ENCODE measurements at regions not wholly inside any gene's neighbourhood (a gene's known extent, or its start where the extent isn't known, plus 50 kb on each side); places are given as distances from the start of the nearest gene placed in this dataset.
"Not testable (repeated sequence)": the region's sequence is repeated elsewhere in the genome, so short reads cannot be mapped to it uniquely, and the experiment has no call there.

DNA sequence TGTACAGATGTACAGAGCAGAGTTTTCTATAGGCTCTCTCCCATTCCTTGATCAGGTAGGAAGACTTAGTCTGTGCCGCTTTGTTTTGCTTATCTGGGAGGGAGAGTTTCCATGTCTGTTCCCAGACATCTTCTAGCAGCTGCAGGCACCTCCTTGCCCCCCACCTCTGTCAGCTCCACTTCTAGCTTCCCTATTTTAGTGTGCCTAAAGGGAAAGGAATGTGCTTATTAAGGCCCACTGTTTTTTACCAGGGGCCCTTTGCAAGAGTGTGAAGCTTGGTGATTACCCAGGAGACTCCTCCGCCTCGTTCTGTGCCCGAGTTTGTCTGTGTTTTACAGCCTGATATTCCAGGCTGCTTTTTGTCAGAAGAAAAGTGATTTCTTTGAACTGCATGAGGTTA, 1984.4 kb downstream of the OLFM4 start:
- Histone ChIP-seq H3K4me3 (no peak overlapping the region), H3K27me3 (replicated peaks) (no peaks in the 10 kb centered on the region), H3K9me3 (replicated peaks) (no peaks in the 10 kb centered on the region), H3K27ac (no peak overlapping the region), H3K4me1 (replicated peaks) (no peaks in the 10 kb centered on the region), H3K36me3 (no peaks in the 10 kb centered on the region)
- no peak for DNase-seq (ENCODE audit: low read depth in 1 of 2, low spot score in 2 of 2)

GRCh38 chr13:55029280-55029679, 2000.7 kb downstream of the OLFM4 start:
- no peak overlapping the region for H3K27ac ChIP-seq

GRCh38 chr13:55038230-55038629, 2009.6 kb downstream of the OLFM4 start:
- Histone ChIP-seq H3K4me3 (no peak overlapping the region), H3K27ac (no peak overlapping the region), H3K27me3 (replicated peaks) (no peaks in the 10 kb centered on the region), H3K4me1 (replicated peaks) (no peaks in the 10 kb centered on the region), H3K9me3 (replicated peaks) (no peaks in the 10 kb centered on the region), H3K36me3 (no peaks in the 10 kb centered on the region)
- no peak for DNase-seq (ENCODE audit: low read depth in 1 of 2, low spot score in 2 of 2)

More at GRCh38 chr13:55029280-55029679, 2000.7 kb downstream of the OLFM4 start:
- DNase-seq (ENCODE audit: low read depth in 1 of 2, low spot score in 2 of 2), result no peak
- H3K36me3 ChIP-seq, result no peaks in the 10 kb centered on the region
- no peaks in the 10 kb centered on the region for H3K4me1 ChIP-seq (replicated peaks)
- no peak overlapping the region for H3K4me3 ChIP-seq
- H3K9me3 ChIP-seq (replicated peaks), result no peaks in the 10 kb centered on the region
- H3K27me3 ChIP-seq (replicated peaks), result no peaks in the 10 kb centered on the region

- not testable (repeated sequence) for DNase-seq (ENCODE audit: low read depth in 1 of 2, low spot score in 2 of 2); H3K36me3 ChIP-seq; H3K27me3 ChIP-seq (replicated peaks)
Observed at GRCh38 chr13:55053891-55054550, 2025.4 kb downstream of the OLFM4 start.

DNA sequence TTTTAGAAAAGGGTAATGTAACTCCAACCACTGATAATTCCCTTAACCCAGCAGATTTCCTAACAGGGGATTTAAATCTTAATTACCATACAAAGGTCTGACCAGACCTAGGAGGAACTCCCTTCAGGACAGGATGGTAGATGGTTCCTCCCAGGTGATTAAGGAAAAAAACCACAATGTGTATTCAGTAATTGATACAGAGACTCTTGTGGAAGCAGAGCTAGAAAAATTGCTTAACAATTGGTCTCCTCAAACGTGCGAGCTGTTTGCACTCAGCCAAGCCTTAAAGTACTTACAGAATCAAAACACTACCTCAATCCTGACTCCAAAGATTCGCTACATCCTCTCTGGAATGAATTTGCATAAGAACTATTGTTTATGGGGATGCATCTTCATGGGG, 2027.1 kb downstream of the OLFM4 start:
- not testable (repeated sequence) for H3K27ac ChIP-seq; H3K9me3 ChIP-seq (replicated peaks); H3K4me1 ChIP-seq (replicated peaks); H3K36me3 ChIP-seq; DNase-seq (ENCODE audit: low read depth in 1 of 2, low spot score in 2 of 2); H3K27me3 ChIP-seq (replicated peaks); H3K4me3 ChIP-seq

More at GRCh38 chr13:55053891-55054550, 2025.4 kb downstream of the OLFM4 start:
- H3K9me3 ChIP-seq (replicated peaks); H3K4me3 ChIP-seq; H3K4me1 ChIP-seq (replicated peaks); H3K27ac ChIP-seq: not testable (repeated sequence)

DNA sequence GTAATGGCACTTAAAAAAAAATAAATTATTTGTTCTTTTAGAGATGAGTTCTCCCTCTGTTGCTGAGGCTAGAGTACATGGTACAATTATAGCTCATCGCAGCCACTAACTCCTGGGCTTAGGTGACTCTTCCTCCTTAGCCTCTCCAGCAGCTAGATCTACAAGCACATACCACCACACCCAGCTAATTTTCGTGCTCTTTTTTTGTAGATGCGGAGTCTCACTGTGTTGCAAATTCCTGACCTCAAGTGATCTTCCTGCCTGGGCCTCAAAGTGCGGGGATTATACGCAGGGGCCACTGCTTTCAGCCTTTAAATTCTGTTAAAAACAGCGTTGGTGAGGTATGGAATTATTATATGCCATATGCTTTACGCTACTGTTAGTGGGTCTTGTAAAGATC, 2034.0 kb downstream of the OLFM4 start:
- Histone ChIP-seq H3K4me1 (replicated peaks) (no peaks in the 10 kb centered on the region), H3K27ac (no peak overlapping the region), H3K4me3 (no peak overlapping the region)

GRCh38 chr13:55067946-55068345, 2039.3 kb downstream of the OLFM4 start:
- H3K4me1 ChIP-seq (replicated peaks), result no peaks in the 10 kb centered on the region
- no peak overlapping the region for H3K27ac ChIP-seq

More for the DNA sequence above, 2034.0 kb downstream of the OLFM4 start:
- Histone ChIP-seq H3K9me3 (replicated peaks) (no peaks in the 10 kb centered on the region), H3K36me3 (no peaks in the 10 kb centered on the region), H3K27me3 (replicated peaks) (no peaks in the 10 kb centered on the region)
- no peak for DNase-seq (ENCODE audit: low read depth in 1 of 2, low spot score in 2 of 2)

DNA sequence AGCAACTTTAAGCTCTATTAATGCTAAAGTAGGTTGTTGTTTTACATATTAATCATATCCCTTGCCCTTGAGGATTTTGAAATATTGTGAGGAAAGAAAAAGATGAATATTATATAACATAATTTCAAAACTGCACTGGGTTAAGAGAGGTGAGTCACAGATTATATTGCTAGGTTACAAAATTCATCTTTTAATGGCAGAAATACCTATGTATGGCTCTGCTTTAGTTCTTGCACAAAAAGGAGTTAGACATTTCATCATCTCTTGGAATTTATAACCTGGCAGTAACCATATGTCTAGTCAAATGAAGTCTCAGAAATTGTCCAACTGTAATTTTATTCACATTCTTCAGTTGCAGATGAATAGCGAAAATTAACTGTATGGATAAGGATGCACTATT, 2041.1 kb downstream of the OLFM4 start:
- no peaks in the 10 kb centered on the region; the same call in 1 of the 2 replicates for H3K9me3 ChIP-seq (replicated peaks)
- no peak for DNase-seq (ENCODE audit: low read depth in 1 of 2, low spot score in 2 of 2)
- no peaks in the 10 kb centered on the region for H3K27me3 ChIP-seq (replicated peaks)

More at GRCh38 chr13:55067946-55068345, 2039.3 kb downstream of the OLFM4 start:
- Histone ChIP-seq H3K36me3 (no peaks in the 10 kb centered on the region), H3K9me3 (replicated peaks) (no peaks in the 10 kb centered on the region; the same call in 1 of the 2 replicates), H3K4me3 (no peak overlapping the region), H3K27me3 (replicated peaks) (no peaks in the 10 kb centered on the region)
- no peak for DNase-seq (ENCODE audit: low read depth in 1 of 2, low spot score in 2 of 2)

DNA sequence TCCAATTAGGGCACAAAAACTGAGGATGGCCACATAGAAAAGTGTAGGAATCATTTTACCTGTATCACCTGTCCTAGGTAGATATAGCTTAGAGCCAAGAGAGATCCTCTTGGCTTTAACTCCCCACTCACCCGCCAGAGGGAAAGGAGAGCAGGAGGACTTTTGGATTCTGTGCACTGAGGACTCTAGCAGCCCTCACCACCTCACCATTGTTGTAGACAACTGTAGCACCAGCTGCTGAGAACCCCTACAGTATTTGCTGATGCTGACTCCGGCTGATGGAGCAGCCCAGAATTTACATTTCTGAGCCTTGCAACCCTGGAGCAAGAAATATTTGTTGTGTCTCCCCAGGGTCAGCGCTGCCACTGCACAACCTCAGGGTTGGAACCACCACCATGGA, 2044.4 kb downstream of the OLFM4 start:
- H3K27me3 ChIP-seq (replicated peaks), result no peaks in the 10 kb centered on the region

More for the DNA sequence above, 2041.1 kb downstream of the OLFM4 start:
- H3K4me1 ChIP-seq (replicated peaks), result no peaks in the 10 kb centered on the region
- no peak overlapping the region for H3K4me3 ChIP-seq
- H3K36me3 ChIP-seq, result no peaks in the 10 kb centered on the region
- no peak overlapping the region for H3K27ac ChIP-seq

GRCh38 chr13:55084630-55085029, 2056.0 kb downstream of the OLFM4 start:
- DNase-seq (ENCODE audit: low read depth in 1 of 2, low spot score in 2 of 2), result no peak
- Histone ChIP-seq H3K36me3 (no peaks in the 10 kb centered on the region), H3K4me3 (no peak overlapping the region), H3K4me1 (replicated peaks) (no peaks in the 10 kb centered on the region), H3K27me3 (replicated peaks) (no peaks in the 10 kb centered on the region), H3K27ac (no peak overlapping the region), H3K9me3 (replicated peaks) (no peaks in the 10 kb centered on the region)

More for the DNA sequence above, 2044.4 kb downstream of the OLFM4 start:
- Histone ChIP-seq H3K4me1 (replicated peaks) (no peaks in the 10 kb centered on the region), H3K4me3 (no peak overlapping the region), H3K27ac (no peak overlapping the region), H3K9me3 (replicated peaks) (no peaks in the 10 kb centered on the region; the same call in 1 of the 2 replicates), H3K36me3 (no peaks in the 10 kb centered on the region)
- no peak for DNase-seq (ENCODE audit: low read depth in 1 of 2, low spot score in 2 of 2)

DNA sequence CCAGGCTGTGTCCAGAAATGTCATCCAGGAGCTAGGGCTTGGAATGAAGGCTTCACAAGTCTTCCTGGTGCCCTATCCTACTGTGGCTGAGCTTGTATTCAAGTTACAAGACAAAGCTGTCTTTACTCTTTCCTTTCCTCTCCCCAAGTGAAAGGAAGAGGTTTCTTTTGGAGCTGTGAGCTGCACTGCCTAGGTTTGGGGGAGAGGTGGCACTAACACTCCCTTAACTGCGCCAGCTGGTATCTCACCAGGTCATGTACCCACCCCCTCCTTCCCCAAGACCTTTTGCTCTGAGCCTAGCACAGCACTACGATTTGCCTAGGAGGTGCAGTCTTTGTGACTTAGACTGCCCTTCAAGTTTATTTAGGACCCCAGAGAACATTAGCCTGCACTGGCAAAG, 2053.6 kb upstream of the PRR20A start:
- Histone ChIP-seq H3K9me3 (replicated peaks) (no peaks in the 10 kb centered on the region), H3K4me1 (replicated peaks) (no peaks in the 10 kb centered on the region), H3K27me3 (replicated peaks) (no peaks in the 10 kb centered on the region), H3K4me3 (no peak overlapping the region), H3K27ac (no peak overlapping the region), H3K36me3 (no peaks in the 10 kb centered on the region)
- no peak for DNase-seq (ENCODE audit: low read depth in 1 of 2, low spot score in 2 of 2)

- no peak for DNase-seq (ENCODE audit: low read depth in 1 of 2, low spot score in 2 of 2)
- no peaks in the 10 kb centered on the region for H3K4me1 ChIP-seq (replicated peaks)
- no peaks in the 10 kb centered on the region for H3K36me3 ChIP-seq
- H3K27me3 ChIP-seq (replicated peaks), result no peaks in the 10 kb centered on the region
- H3K27ac ChIP-seq, result no peak overlapping the region
- no peak overlapping the region for H3K4me3 ChIP-seq
- H3K9me3 ChIP-seq (replicated peaks), result no peaks in the 10 kb centered on the region
Observed at GRCh38 chr13:55090612-55091011, 2050.1 kb upstream of the PRR20A start.

DNA sequence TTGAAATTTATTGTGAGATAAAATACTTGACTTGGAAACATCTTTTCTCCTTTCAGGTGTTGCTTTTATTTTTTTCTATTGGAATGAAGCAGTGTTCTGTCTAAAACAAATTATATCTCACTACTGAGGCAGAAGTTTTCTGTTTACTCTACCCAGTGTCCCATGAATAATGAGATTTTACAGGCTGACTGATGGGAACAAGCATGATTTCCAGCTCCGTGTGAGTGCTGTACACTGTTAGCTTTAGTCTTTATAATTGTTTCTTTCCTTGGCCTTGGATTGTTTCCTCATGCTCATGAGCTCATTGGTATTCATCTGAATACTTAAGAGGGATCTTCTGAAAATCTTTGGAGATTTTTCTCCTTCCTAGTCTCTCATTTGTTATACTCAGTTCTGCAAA, 2049.5 kb upstream of the PRR20A start:
- Histone ChIP-seq H3K9me3 (replicated peaks) (no peaks in the 10 kb centered on the region), H3K36me3 (no peaks in the 10 kb centered on the region), H3K27ac (no peak overlapping the region), H3K4me1 (replicated peaks) (no peaks in the 10 kb centered on the region), H3K27me3 (replicated peaks) (no peaks in the 10 kb centered on the region), H3K4me3 (no peak overlapping the region)
- DNase-seq (ENCODE audit: low read depth in 1 of 2, low spot score in 2 of 2), result no peak

DNA sequence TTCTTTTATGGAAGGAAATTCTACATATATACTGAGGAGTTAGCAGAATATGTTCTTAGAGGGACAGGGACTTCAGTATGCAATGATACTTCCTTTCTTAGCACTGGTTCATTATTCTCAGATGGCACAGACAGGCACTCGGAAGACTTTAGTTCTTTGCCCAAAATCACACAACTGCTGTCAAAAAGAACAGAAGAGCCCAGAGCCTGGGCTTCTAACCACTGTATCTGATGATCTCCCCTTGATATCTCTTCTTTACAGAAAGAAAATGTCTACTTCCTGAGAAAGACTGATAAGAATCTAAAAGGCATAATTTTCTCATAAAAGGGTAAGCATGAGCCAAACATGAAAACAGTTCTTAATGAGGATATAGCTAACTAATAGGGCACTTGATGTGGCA, 2034.2 kb upstream of the PRR20A start:
- DNase-seq (ENCODE audit: low read depth in 1 of 2, low spot score in 2 of 2), result no peak
- Histone ChIP-seq H3K27me3 (replicated peaks) (no peaks in the 10 kb centered on the region), H3K9me3 (replicated peaks) (no peaks in the 10 kb centered on the region), H3K36me3 (no peaks in the 10 kb centered on the region), H3K4me1 (replicated peaks) (no peaks in the 10 kb centered on the region), H3K4me3 (no peak overlapping the region), H3K27ac (no peak overlapping the region)

- Histone ChIP-seq H3K4me1 (replicated peaks) (no peaks in the 10 kb centered on the region), H3K27me3 (replicated peaks) (no peaks in the 10 kb centered on the region), H3K36me3 (no peaks in the 10 kb centered on the region), H3K4me3 (no peak overlapping the region), H3K27ac (no peak overlapping the region), H3K9me3 (replicated peaks) (no peaks in the 10 kb centered on the region)
- no peak for DNase-seq (ENCODE audit: low read depth in 1 of 2, low spot score in 2 of 2)
Observed at GRCh38 chr13:55120631-55121030, 2020.1 kb upstream of the PRR20A start.
